ENCODE measurements at regions not wholly inside any gene's neighbourhood (a gene's known extent, or its start where the extent isn't known, plus 50 kb on each side); places are given as distances from the start of the nearest gene placed in this dataset.

- ChIA-PET POLR2A (no interaction called here), CTCF (no interaction called here)
- Histone ChIP-seq H3K36me3 (ENCODE audit: control insufficient read depth in 4 of 4, insufficient read depth in 4 of 4, low read length in 3 of 4) (no peaks in the 10 kb centered on the region), H3K9me3 (ENCODE audit: control extremely low read depth in 1 of 5, control insufficient read depth in 4 of 5, insufficient read depth in 2 of 5, low read depth in 1 of 5, low read length in 4 of 5) (no peaks in the 10 kb centered on the region), H3K4me1 (ENCODE audit: control extremely low read depth in 1 of 4, control insufficient read depth in 4 of 4, insufficient read depth in 4 of 4, low read length in 3 of 4) (no peaks in the 10 kb centered on the region), H3K27me3 (replicated peaks in 2 of 5; ENCODE audit: control insufficient read depth in 4 of 5, insufficient read depth in 5 of 5, low read length in 4 of 5) (peaks cover 0 to 3% (median 0%) of the 10 kb centered on the region in 5 experiments), H3K4me3 (ENCODE audit: control insufficient read depth in 1 of 7, extremely low read depth in 1 of 7, insufficient read depth in 4 of 7, low read depth in 2 of 7, low read length in 6 of 7) (no peak overlapping the region), H3K27ac (ENCODE audit: insufficient read depth in 1 of 2, low read depth in 1 of 2, low read length in 2 of 2, poor library complexity in 1 of 2, severe bottlenecking in 2 of 2) (no peak overlapping the region)
- no peak for DNase-seq
Observed at GRCh38 chr9:1962588-1963106, 52.5 kb upstream of the SMARCA2 start.

- POLR2A ChIA-PET = no interaction called here
- Histone ChIP-seq H3K4me3 (ENCODE audit: control insufficient read depth in 1 of 7, extremely low read depth in 1 of 7, insufficient read depth in 4 of 7, low read depth in 2 of 7, low read length in 6 of 7) (no peak overlapping the region), H3K27ac (ENCODE audit: insufficient read depth in 1 of 2, low read depth in 1 of 2, low read length in 2 of 2, poor library complexity in 1 of 2, severe bottlenecking in 2 of 2) (no peak overlapping the region), H3K9me3 (ENCODE audit: control extremely low read depth in 1 of 5, control insufficient read depth in 4 of 5, insufficient read depth in 2 of 5, low read depth in 1 of 5, low read length in 4 of 5) (no peaks in the 10 kb centered on the region), H3K36me3 (ENCODE audit: control insufficient read depth in 4 of 4, insufficient read depth in 4 of 4, low read length in 3 of 4) (no peaks in the 10 kb centered on the region), H3K4me1 (ENCODE audit: control extremely low read depth in 1 of 4, control insufficient read depth in 4 of 4, insufficient read depth in 4 of 4, low read length in 3 of 4) (no peaks in the 10 kb centered on the region), H3K27me3 (replicated peaks in 2 of 5; ENCODE audit: control insufficient read depth in 4 of 5, insufficient read depth in 5 of 5, low read length in 4 of 5) (peaks cover 0 to 3% (median 0%) of the 10 kb centered on the region in 5 experiments)
- WGBS (ENCODE audit: insufficient coverage) = 100% methylated on average over 2 of the region's 2 CpGs
- CTCF ChIA-PET = interaction anchor here (0.9 to 1.4 kb wide), 2 partner anchors 15 to 27 kb away, joined by 3 to 5 read pairs; no protein-coding TSS in a partner anchor
- no peak for DNase-seq
Observed at GRCh38 chr9:1964093-1964492, 51.1 kb upstream of the SMARCA2 start.

Data from common myeloid progenitor, CD34-positive (primary cell).